ENCODE measurements at regions not wholly inside any gene's neighbourhood (a gene's known extent, or its start where the extent isn't known, plus 50 kb on each side); places are given as distances from the start of the nearest gene placed in this dataset.

DNA sequence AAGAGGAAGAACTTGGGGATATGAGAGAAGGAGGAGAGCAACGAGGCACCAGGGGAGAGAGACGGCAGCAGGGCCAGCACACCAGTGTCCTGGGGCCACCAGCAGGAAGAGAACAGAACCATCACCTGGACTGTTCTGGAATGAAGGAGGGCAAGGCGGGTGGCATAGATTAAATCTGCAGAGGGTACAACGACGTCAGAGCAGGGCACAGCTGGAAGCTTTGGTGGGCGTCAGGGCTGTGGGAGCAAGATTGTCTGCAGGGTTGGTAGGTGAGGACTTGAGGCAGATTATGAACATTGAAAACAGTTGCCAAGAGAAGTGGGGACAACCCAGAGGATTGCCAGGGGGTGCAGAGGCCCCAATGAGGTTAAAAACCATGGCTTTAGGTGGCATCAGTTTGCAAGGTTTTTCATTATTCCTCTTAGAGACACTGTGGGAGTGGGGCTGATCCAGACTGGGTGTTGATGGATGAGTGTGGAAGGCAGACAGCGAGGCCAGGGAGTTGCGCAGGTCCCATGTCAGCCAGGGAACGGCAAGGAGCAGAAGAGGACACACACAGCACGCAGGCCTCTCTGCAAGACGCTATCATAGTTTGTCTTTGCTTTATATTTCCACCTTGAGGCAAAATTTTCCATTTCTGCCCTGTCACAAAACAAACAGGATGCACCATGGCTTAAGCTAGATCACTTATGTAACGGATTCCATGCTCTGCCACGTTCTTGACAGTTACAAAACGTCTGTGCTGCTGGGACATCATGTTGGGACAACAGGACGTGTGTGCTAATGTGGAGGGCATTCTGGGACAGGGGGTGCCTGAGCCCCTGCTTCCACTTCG lies 52.5 kb upstream of the LEP start:
- ChIA-PET CTCF (interaction anchor here (0.6 to 1.5 kb wide), 3 partner anchors 21 to 78 kb away, joined by 3 to 6 read pairs (median 3); no protein-coding TSS in a partner anchor), POLR2A (no interaction called here)
- Histone ChIP-seq H3K27me3 (ENCODE audit: insufficient read depth) (peaks cover 4% of the 10 kb centered on the region; the same call in 1 of the 2 replicates), H3K27ac (ENCODE audit: low read depth in 2 of 2, low read length in 1 of 2) (no peak overlapping the region), H2AFZ (ENCODE audit: low read depth) (no peak overlapping the region), H3F3A (replicated peaks; ENCODE audit: insufficient read depth) (no peaks in the 10 kb centered on the region), H3K36me3 (replicated peaks in 1 of 2; ENCODE audit: control insufficient read depth in 1 of 2, insufficient read depth in 2 of 2, low read length in 1 of 2) (no peaks in the 10 kb centered on the region), H3K9ac (no peak overlapping the region), H3K4me3 (ENCODE audit: low read depth in 2 of 2, low read length in 1 of 2) (no peak overlapping the region), H3K9me2 (no peaks in the 10 kb centered on the region), H4K20me1 (ENCODE audit: insufficient read depth) (no peaks in the 10 kb centered on the region), H3K9me3 (no peaks in the 10 kb centered on the region), H3K4me2 (no peak overlapping the region), H3K4me1 (ENCODE audit: control insufficient read depth in 1 of 2, insufficient read depth in 2 of 2, low read depth in 1 of 2, low read length in 1 of 2) (no peaks in the 10 kb centered on the region), H3K79me2 (ENCODE audit: insufficient read depth) (no peaks in the 10 kb centered on the region)
- TF ChIP-seq RAD21 (IDR thresholded peaks at IDR 0.05; ENCODE audit: low read length) (no peak), FOXM1 (IDR thresholded peaks at IDR 0.05; ENCODE audit: low read depth) (no peak), NRF1 (IDR thresholded peaks at IDR 0.05; ENCODE audit: low read depth, low read length) (no peak), YY1 (IDR thresholded peaks at IDR 0.05; ENCODE audit: low read depth) (no peak), EP300 (IDR thresholded peaks at IDR 0.05; ENCODE audit: borderline replicate concordance in 1 of 2, low read depth in 1 of 2, low read length in 1 of 2) (no peak), NFIC (IDR thresholded peaks at IDR 0.05; ENCODE audit: borderline replicate concordance) (no peak), FOSL2 (IDR thresholded peaks at IDR 0.05; ENCODE audit: borderline replicate concordance, low read depth) (no peak)
- TF ChIP-seq, protein P1, sequence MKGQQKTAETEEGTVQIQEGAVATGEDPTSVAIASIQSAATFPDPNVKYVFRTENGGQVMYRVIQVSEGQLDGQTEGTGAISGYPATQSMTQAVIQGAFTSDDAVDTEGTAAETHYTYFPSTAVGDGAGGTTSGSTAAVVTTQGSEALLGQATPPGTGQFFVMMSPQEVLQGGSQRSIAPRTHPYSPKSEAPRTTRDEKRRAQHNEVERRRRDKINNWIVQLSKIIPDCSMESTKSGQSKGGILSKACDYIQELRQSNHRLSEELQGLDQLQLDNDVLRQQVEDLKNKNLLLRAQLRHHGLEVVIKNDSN (IDR thresholded peaks at IDR 0.05; ENCODE audit: borderline replicate concordance, low read depth), result no peak
- TF ChIP-seq, protein P2, sequence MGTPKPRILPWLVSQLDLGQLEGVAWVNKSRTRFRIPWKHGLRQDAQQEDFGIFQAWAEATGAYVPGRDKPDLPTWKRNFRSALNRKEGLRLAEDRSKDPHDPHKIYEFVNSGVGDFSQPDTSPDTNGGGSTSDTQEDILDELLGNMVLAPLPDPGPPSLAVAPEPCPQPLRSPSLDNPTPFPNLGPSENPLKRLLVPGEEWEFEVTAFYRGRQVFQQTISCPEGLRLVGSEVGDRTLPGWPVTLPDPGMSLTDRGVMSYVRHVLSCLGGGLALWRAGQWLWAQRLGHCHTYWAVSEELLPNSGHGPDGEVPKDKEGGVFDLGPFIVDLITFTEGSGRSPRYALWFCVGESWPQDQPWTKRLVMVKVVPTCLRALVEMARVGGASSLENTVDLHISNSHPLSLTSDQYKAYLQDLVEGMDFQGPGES (IDR thresholded peaks at IDR 0.05; ENCODE audit: low read depth, low read length), result no peak
- TF ChIP-seq, protein P3, sequence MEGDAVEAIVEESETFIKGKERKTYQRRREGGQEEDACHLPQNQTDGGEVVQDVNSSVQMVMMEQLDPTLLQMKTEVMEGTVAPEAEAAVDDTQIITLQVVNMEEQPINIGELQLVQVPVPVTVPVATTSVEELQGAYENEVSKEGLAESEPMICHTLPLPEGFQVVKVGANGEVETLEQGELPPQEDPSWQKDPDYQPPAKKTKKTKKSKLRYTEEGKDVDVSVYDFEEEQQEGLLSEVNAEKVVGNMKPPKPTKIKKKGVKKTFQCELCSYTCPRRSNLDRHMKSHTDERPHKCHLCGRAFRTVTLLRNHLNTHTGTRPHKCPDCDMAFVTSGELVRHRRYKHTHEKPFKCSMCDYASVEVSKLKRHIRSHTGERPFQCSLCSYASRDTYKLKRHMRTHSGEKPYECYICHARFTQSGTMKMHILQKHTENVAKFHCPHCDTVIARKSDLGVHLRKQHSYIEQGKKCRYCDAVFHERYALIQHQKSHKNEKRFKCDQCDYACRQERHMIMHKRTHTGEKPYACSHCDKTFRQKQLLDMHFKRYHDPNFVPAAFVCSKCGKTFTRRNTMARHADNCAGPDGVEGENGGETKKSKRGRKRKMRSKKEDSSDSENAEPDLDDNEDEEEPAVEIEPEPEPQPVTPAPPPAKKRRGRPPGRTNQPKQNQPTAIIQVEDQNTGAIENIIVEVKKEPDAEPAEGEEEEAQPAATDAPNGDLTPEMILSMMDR (IDR thresholded peaks at IDR 0.05), result no peak
- no peak for DNase-seq
- WGBS (ENCODE audit: low lambda C conversion rate), result 57% methylated on average over 16 of the region's 16 CpGs

DNA sequence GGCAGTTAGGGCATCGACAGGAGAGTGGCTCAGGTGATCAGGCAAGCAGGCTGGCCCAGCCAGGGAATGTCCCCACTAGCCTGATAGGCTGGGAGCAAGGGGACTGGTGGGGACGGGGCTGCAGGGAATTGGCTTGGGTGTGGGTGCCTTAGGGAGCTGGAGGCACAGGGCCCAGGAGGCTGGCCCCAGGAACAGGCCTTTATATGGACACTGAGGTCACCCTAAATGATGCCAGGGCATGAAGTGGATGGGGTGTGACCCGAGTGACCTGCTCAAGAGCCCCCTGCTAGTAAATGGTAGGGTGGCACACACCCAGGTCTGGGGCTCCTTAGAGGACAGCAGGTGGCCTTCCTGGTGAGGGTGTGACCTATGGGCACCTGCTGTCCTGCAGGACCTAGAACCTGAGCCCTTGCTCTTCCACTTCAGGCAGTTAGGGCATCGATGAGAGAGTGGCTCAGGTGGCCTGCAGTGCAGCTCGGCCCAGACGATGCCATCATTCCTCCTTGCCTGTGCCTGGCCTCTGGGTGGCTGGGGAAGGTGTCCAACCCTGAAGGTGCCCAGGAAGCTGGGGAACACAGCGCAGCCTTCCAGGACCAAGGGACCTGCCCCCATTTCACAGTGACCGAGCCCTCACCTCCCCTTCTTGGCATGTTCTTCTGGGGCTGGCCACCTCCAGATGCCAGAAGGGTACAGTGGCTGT lies 51.7 kb upstream of the LEP start:
- Histone ChIP-seq H3F3A (replicated peaks; ENCODE audit: insufficient read depth) (no peaks in the 10 kb centered on the region), H3K9me3 (0 out of 2 replicates have a peak, but pooled peaks cover 5% of the 10 kb centered on the region), H3K27me3 (ENCODE audit: insufficient read depth) (peaks cover 4% of the 10 kb centered on the region; the same call in 1 of the 2 replicates), H3K36me3 (replicated peaks in 1 of 2; ENCODE audit: control insufficient read depth in 1 of 2, insufficient read depth in 2 of 2, low read length in 1 of 2) (no peaks in the 10 kb centered on the region), H3K4me1 (ENCODE audit: control insufficient read depth in 1 of 2, insufficient read depth in 2 of 2, low read depth in 1 of 2, low read length in 1 of 2) (no peaks in the 10 kb centered on the region), H3K79me2 (ENCODE audit: insufficient read depth) (no peaks in the 10 kb centered on the region), H4K20me1 (ENCODE audit: insufficient read depth) (no peaks in the 10 kb centered on the region), H3K9ac (no peak overlapping the region), H2AFZ (ENCODE audit: low read depth) (no peak overlapping the region), H3K9me2 (no peaks in the 10 kb centered on the region), H3K27ac (ENCODE audit: low read depth in 2 of 2, low read length in 1 of 2) (no peak overlapping the region), H3K4me2 (no peak overlapping the region), H3K4me3 (ENCODE audit: low read depth in 2 of 2, low read length in 1 of 2) (no peak overlapping the region)
- ChIA-PET CTCF (interaction anchor here (0.9 to 4.1 kb wide), 3 partner anchors 8 to 23 kb away, joined by 3 to 55 read pairs (median 3); no protein-coding TSS in a partner anchor), POLR2A (no interaction called here)
- TF ChIP-seq, protein P4, sequence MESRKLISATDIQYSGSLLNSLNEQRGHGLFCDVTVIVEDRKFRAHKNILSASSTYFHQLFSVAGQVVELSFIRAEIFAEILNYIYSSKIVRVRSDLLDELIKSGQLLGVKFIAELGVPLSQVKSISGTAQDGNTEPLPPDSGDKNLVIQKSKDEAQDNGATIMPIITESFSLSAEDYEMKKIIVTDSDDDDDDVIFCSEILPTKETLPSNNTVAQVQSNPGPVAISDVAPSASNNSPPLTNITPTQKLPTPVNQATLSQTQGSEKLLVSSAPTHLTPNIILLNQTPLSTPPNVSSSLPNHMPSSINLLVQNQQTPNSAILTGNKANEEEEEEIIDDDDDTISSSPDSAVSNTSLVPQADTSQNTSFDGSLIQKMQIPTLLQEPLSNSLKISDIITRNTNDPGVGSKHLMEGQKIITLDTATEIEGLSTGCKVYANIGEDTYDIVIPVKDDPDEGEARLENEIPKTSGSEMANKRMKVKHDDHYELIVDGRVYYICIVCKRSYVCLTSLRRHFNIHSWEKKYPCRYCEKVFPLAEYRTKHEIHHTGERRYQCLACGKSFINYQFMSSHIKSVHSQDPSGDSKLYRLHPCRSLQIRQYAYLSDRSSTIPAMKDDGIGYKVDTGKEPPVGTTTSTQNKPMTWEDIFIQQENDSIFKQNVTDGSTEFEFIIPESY (IDR thresholded peaks at IDR 0.05; ENCODE audit: borderline replicate concordance, low read depth), result no peak
- DNase-seq, result no peak
- WGBS (ENCODE audit: low lambda C conversion rate), result 49% methylated on average over 8 of the region's 8 CpGs
